GM13976 (cell line): ENCODE measurements at regions not wholly inside any gene's neighbourhood (a gene's known extent, or its start where the extent isn't known, plus 50 kb on each side); places are given as distances from the start of the nearest gene placed in this dataset.
A peak's percentile ranks its signal among the peaks of the same experiment; 100 is the strongest.
"Not testable (repeated sequence)": the region's sequence is repeated elsewhere in the genome, so short reads cannot be mapped to it uniquely, and the experiment has no call there.

ENCODE experiments used
- DNase-seq: peaks from one replicate; pipeline ENCODE4 v3.0.0; 2012; ENCODE audit warnings: low spot score
- CTCF ChIP-seq: IDR thresholded peaks from 2 replicates; pipeline ENCODE4 v1.5.1; 2012; ENCODE audit warnings: borderline replicate concordance, mild to moderate bottlenecking; ENCODE audit not compliant: insufficient read depth; ENCODE audit errors: extremely low read depth, missing control alignments, control extremely low read depth
- in situ Hi-C: fragments of 300-500 bp; cut with MboI; formaldehyde crosslinking; loops from one replicate; pipeline ENCODE4 v1.12.0; 2022; ENCODE audit warnings: low sequenced_read_pairs, mixed read lengths, inconsistent platforms; ENCODE audit not compliant: unreplicated experiment

DNA sequence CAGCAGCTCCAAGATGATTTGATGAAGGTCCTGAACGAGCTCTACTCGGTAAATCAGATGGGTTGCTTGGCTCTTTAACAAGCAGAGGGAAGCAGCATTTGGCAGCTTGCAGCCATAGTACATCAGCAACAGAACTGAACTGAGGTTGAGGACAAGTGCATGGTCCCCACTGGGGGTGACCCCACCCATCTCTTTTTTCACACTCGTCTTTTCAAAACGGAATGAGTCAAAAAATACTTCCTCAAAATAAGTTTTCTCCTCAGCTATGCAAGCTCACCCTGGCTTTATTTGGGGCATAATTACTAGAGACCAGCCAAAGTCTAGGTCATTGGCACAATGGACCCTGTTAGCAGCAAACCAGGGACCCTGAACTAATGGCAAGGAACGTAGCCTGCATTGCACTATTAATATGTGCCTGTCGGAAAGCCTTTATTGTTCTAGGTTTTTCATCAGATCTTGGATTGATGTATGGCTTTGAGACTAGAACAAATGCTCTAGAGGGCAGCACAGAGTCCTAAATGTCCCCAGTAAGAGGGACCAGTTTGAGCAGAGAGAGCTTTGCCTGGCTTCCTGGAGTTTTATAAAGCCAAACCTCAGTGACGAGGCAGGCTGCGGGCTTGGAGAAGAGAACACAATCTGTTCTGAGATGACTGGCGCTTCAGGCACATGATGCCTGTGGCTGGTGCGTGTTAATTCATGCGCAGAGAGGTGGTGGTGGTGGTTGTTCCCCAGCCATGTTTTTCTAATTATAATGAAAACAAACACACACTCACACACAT is 86.1 kb upstream of the IKBKE start:
- peak; percentile 5 for TF ChIP-seq CTCF
- in situ Hi-C loops = not testable (repeated sequence)
- peak; percentile 5 for DNase-seq

DNA sequence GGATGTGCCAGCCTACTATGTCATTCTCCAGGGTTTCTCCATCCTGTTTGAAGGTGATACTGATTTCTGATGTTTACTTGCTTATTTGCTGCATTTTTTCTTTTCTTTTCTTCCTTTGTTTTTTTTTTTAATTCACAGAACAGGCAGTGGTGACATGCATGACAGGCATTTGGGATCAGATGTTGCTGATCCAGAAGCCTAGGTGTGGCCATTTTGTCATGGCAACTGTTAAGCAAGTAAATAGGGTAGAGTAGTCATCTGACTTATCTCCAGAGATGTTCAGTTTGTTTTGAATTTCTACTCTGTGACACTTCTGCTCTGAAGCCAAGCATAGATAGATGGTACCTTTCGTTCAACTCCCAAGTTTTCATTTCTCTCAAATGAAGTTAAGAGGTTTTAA is 85.4 kb upstream of the IKBKE start:
- in situ Hi-C loops, DNase-seq: not testable (repeated sequence)

GRCh38 chr1:206387631-206388030 is 82.6 kb upstream of the IKBKE start:
- in situ Hi-C loops, DNase-seq: not testable (repeated sequence)

DNA sequence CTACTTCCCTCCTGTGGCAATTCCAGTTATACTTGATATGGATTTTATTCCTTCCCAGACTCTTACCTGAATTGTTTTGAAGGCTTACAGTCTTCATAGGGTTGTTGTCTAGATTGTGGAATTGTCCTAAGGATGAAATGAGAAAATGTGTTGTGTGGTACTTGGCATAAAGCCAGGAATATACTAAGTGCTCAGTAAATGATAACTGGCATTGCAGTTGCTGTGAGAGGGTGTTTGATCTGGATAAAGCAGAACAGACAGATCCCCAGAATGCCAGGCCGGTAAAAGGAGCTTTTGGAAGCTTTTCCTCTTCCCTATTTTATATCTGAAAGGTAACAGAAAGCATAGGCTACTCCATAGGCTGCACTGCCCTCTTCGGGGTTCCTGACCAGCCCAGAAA is 78.4 kb upstream of the IKBKE start:
- in situ Hi-C loops = not testable (repeated sequence)

DNA sequence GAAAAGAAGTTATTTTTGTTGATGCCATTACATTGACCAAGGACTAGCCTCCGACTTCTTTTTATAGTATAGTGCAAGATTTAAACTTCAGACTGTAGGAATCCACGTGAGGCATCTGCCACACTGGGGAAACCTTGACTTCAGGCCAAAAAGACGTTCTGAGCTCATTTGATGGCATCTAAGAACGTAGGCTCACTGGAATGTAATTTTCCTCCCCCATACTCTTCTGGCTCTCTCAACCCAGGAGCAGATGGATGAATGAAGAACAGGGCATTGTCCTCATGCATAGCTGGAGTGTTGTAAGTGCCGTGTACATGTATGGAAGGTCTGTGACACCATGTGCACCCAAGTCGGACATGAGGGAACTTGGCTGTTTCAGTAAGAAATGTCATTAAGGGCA is 72.8 kb upstream of the IKBKE start:
- DNase-seq, in situ Hi-C loops: not testable (repeated sequence)

More for the DNA sequence above, 78.4 kb upstream of the IKBKE start:
- not testable (repeated sequence) for DNase-seq

DNA sequence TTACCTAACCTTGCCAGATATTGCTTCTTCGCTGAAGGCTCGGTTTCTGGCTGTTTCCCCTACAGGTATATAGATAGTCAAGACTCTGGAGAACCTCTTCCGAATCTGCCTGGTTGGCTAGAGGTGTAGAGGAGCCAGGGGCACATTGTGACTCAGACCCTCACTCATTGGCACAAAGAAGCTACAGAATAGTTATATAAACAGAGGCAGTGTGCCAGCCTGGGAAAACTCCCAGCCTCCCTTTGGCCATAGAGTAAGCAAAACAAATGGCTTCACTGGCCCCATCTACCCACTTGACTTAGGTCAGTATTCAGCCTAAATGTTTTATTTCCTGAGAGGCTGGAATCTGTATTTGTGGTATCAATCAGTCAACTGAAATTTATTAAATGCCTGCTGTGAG is 72.0 kb upstream of the IKBKE start:
- in situ Hi-C loops, DNase-seq: not testable (repeated sequence)

DNA sequence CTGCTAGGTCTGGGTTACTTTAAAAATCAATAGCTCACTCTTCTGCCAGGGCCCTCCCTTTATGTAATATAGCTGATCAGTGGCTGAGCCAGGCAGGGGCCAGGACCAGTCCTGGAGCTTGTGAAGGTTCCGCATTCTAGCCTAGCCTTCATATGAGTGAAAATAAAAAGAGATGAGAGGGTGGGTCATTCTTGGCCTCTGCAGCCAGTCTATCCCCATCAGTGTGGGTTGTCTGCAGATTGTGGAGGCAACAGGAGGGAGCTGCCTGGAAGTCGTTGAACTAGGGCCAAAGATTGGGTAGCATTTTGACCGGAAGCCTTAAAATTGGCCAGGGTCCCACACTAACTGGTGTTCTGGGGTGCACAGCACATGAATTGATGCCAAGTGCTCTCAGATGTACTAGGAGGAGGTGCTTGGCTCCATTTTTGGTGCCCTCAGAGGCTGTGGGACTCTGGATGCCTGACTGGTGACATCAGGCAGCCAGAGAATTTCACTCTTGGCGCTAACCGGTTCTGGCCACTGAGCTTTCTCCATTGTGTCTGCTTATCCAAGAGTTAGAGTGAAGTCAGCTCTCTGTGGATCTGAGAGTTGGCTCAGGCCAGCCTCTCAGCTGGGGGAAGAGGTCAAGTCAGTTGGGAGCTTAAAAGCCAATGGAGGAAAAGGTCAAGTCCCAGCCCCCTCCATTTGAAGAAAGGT is 66.5 kb upstream of the IKBKE start:
- DNase-seq, in situ Hi-C loops: not testable (repeated sequence)

DNA sequence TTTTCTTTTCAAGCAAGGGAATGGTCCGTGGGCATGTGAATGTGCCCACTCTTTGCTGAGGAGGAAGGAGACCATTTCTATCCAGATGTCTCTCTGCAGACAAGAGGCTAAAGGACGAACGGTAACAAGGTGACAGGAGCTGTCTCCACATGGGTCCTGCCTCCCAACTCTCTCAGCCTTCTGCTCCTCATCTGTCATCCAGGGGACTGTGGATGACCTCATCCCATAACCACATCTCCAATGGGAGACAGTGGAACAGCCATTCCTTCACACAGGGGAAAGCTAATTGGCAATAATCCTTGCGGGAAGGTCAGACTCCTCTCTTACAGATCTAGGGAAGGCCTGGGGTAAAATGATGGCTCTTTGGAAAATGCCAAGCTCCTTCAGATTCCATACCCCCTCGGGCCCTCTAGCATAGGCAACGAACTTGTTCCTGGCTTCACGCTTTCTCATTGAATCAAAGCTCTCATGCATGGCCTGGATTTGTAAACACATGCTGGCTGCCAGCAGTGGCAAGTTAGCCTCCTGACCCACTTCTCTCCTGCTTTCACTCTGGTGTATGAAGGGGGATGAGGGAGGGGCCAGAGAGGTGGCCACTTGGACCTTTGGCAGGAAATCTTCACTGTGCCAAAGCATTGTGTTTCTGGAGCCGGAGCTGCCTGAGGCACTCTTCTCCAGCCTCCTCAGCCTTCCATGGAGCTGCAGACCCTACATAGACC is 65.8 kb upstream of the IKBKE start:
- in situ Hi-C loops, DNase-seq: not testable (repeated sequence)

DNA sequence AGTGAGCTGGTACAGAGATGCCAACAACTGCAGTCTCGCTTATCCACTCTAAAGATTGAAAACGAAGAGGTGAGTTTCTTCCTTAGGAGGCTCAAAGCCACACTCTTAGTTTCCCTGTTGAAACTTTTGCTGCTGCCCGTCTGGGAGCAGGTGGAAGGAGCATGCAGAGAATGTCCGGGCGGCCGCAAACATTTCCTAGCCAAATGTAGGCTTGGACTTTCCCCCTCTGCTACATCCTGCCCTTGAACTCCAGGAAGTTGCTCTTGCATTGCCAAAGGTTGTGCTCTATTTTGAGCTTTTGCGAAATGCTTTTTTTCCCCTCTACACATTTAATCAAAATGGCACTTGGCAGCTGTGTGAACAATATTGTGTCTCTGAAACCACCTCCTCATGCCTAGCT is 65.0 kb upstream of the IKBKE start:
- in situ Hi-C loops, DNase-seq: not testable (repeated sequence)

DNA sequence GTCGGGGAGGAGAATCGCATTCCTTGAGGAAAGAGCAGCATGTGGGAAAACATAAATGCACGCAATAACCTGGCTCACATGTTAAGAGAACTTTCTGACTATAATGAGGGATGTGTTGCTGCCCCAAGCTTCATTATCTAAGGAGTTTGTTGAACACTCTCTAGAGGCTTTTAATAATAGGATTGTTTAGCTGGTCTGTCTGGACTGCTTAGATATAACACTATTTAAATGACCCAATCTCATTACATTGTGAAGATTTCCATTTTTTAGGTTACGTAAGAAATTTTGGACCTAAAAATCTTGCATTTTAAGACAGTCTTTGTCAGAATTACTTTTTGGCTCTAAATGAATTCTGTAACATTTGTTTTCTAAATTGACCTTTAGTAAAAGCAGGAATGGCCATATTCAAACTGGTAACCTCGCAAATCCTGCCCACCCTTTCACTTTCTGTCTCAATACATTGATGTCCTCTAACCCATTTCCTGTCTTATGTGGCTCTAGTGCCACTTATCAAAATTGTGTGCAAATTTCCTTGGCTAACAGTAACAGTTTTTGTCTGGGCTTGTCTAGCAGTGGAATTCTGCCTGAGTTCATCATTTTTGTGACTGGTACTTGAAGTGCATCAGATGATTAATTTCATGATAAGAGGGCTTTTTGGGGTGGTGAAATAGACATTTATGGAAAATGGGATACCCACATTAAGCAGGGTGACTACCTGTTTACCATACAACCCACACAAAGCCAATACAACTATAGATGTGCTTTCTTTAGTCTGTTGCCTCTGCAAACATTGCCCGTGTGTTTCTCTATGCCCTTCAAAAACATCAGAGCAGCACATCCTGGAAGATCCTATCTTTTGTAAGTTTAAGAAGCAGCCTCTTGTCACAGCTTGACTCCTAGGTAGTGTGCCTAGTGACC is 61.6 kb upstream of the IKBKE start:
- DNase-seq, in situ Hi-C loops: not testable (repeated sequence)

GRCh38 chr1:206411321-206411720 is 59.0 kb upstream of the IKBKE start:
- in situ Hi-C loops = no loop called here
- no peak for DNase-seq
- TF ChIP-seq CTCF = no peak
